ENCODE measurements at regions not wholly inside any gene's neighbourhood (a gene's known extent, or its start where the extent isn't known, plus 50 kb on each side); places are given as distances from the start of the nearest gene placed in this dataset.

DNA sequence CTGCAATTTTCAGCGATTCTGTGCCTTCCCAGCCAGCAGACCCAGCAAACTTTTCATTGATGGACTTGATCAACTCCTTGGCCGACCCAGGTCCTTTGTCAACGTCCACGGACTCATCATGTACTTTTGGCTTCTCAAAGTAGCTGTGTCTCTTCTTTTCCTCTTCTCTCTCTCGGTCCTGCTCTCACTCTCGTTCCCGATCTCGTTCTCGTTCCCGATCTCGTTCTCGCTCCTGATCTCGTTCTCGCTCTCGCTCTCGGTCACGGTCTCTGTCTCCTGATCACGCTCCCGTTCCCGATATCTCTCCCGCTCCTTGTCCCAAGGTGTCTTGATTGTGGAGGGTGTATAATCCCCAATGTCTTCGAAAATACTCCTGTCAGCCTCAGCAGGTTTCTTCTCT is 219.5 kb upstream of the FANCL start:
- no peak for ATAC-seq
- FAIRE-seq, result no peak
- no peaks in the 10 kb centered on the region for H3K9me3 ChIP-seq
- WGBS (ENCODE audit: missing lambda C conversion rate), result 79% methylated on average over 22 of the region's 22 CpGs
- H3K4me2 ChIP-seq, result no peak overlapping the region
- DNase-seq (ENCODE audit: low read depth in 1 of 2, low spot score in 1 of 2), result no peak
- no peak overlapping the region for H3K27ac ChIP-seq
- ChIA-PET POLR2A (no interaction called here), CTCF (interaction anchor here (0.8 to 1.6 kb wide), 2 partner anchors 10 to 13 kb away, joined by 3 to 6 read pairs; no protein-coding TSS in a partner anchor)
- no peak overlapping the region for H3K4me3 ChIP-seq
- no peaks in the 10 kb centered on the region for H3K4me1 ChIP-seq
- TF ChIP-seq ZC3H11A (IDR thresholded peaks at IDR 0.05) (no peak), SREBF2 (IDR thresholded peaks at IDR 0.05) (no peak), KDM5A (IDR thresholded peaks at IDR 0.05) (no peak)

DNA sequence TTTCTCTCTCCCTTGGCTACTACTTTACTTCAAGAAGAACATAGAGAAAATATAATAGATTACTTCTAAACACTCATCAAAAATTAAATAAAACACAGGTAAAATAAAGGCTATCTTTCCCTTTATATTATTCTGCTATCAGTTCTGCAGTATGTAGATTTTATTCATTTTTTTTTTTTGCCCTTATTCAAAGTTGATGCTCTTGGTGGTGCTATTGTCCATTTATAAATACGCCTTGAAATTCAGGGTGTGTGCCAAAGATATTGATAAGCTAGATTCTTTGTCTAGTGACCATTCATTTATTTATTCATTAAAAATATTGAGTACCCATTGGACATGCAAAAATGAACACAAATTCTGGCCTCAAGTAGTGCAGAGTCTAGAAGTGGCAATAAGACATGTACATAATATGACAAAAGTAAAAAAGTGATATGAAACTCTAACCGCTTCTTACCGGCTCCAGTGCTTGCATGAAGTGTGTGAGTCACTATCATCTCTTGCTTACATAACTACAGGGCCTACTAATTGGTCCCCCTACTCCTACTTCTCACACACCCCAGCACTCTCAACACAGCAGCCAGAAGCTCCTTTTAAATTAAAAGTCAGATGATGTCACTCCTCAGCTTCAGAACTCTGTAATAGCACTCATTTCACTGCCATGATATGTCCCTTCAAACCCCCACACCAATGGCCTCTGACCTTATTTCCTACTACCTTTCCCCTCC is 208.3 kb upstream of the FANCL start:
- POLR2A ChIA-PET, result no interaction called here
- H3K9me3 ChIP-seq, result no peaks in the 10 kb centered on the region
- peaks cover 8% of the 10 kb centered on the region; the same call in 2 of the 3 replicates for H3K4me1 ChIP-seq
- no peak overlapping the region for H3K4me2 ChIP-seq
- 77% methylated on average over 3 of the region's 3 CpGs for WGBS (ENCODE audit: missing lambda C conversion rate)
- DNase-seq (ENCODE audit: low read depth in 1 of 2, low spot score in 1 of 2) (no peak), ATAC-seq (no peak), FAIRE-seq (no peak)
- CTCF ChIA-PET, result interaction anchor here (1.0 to 5.1 kb wide), 5 partner anchors 13 to 730 kb away, joined by 3 to 24 read pairs (median 4); no protein-coding TSS in a partner anchor
- no peak overlapping the region for H3K4me3 ChIP-seq
- TF ChIP-seq POLR2AphosphoS2 (conservative IDR thresholded peaks at IDR 0.05; ENCODE audit: low read length) (no peak), RAD21 (conservative IDR thresholded peaks at IDR 0.05 in 1 of 2, IDR thresholded peaks at IDR 0.05 in 1 of 2) (peak in 1 of 2 experiments; percentile 44; a peak in 1 of 5 replicates)
- no peak overlapping the region for H3K27ac ChIP-seq

DNA sequence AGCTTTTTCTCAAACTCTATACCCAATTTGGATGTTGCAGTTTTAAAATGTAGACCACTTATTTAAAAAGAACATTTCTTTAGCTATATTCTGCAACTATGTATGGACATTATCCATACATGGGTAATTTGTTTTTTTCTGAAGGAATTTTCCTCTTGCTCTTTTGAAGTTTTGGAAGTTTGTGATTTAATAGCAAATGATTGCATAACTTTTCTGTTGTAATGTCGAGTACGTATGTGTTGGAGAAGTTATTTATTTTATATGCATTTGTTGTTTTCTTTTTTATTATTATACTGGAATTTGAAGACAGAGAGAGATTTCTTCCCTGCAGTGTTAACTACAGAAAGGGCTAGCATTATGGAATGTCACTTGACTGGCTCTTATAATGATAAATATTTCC is 207.7 kb upstream of the FANCL start:
- Histone ChIP-seq H3K9me3 (no peaks in the 10 kb centered on the region), H3K4me3 (no peak overlapping the region), H3K4me1 (peaks cover 8% of the 10 kb centered on the region; the same call in 2 of the 3 replicates), H3K4me2 (no peak overlapping the region), H3K27ac (no peak overlapping the region)
- CTCF ChIA-PET, result interaction anchor here (1.1 to 5.1 kb wide), 20 partner anchors 9 to 729 kb away, joined by 3 to 25 read pairs (median 5); partner anchors contain the start of gene FANCL
- POLR2A ChIA-PET, result interaction anchor here (1.4 kb wide), 2 partner anchors 208 to 403 kb away, joined by 4 read pairs; partner anchors contain the start of gene FANCL
- TF ChIP-seq FOSL2 (IDR thresholded peaks at IDR 0.05) (no peak), FOSL2 (CRISPR knock-in tag; IDR thresholded peaks at IDR 0.05) (no peak), NPAS2 (CRISPR knock-in tag; IDR thresholded peaks at IDR 0.05; ENCODE audit: borderline replicate concordance) (no peak), NR3C1 (IDR thresholded peaks at IDR 0.05) (no peak), JUN (IDR thresholded peaks at IDR 0.05) (no peak), TFCP2L1 (CRISPR knock-in tag; IDR thresholded peaks at IDR 0.05) (no peak), ZNF302 (CRISPR knock-in tag; IDR thresholded peaks at IDR 0.05) (no peak), CHD4 (IDR thresholded peaks at IDR 0.05; ENCODE audit: borderline replicate concordance) (no peak), BHLHE40 (IDR thresholded peaks at IDR 0.05; ENCODE audit: low read depth, low read length) (no peak), MYC (IDR thresholded peaks at IDR 0.05; ENCODE audit: borderline replicate concordance, low read length) (no peak), HEYL (CRISPR knock-in tag; IDR thresholded peaks at IDR 0.05) (no peak), SMC3 (IDR thresholded peaks at IDR 0.05) (no peak), POLR2AphosphoS2 (conservative IDR thresholded peaks at IDR 0.05; ENCODE audit: low read length) (no peak), HDAC2 (IDR thresholded peaks at IDR 0.05) (no peak), PHF8 (IDR thresholded peaks at IDR 0.05; ENCODE audit: borderline replicate concordance, low read depth) (no peak), EHMT2 (IDR thresholded peaks at IDR 0.05; ENCODE audit: low read depth) (no peak), EHF (CRISPR knock-in tag; IDR thresholded peaks at IDR 0.05) (no peak), RAD21 (conservative IDR thresholded peaks at IDR 0.05 in 1 of 2, IDR thresholded peaks at IDR 0.05 in 1 of 2) (no peak)
- TF ChIP-seq, protein P1, sequence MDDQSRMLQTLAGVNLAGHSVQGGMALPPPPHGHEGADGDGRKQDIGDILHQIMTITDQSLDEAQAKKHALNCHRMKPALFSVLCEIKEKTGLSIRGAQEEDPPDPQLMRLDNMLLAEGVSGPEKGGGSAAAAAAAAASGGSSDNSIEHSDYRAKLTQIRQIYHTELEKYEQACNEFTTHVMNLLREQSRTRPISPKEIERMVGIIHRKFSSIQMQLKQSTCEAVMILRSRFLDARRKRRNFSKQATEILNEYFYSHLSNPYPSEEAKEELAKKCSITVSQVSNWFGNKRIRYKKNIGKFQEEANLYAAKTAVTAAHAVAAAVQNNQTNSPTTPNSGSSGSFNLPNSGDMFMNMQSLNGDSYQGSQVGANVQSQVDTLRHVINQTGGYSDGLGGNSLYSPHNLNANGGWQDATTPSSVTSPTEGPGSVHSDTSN (IDR thresholded peaks at IDR 0.05), result no peak
- TF ChIP-seq, protein P2, sequence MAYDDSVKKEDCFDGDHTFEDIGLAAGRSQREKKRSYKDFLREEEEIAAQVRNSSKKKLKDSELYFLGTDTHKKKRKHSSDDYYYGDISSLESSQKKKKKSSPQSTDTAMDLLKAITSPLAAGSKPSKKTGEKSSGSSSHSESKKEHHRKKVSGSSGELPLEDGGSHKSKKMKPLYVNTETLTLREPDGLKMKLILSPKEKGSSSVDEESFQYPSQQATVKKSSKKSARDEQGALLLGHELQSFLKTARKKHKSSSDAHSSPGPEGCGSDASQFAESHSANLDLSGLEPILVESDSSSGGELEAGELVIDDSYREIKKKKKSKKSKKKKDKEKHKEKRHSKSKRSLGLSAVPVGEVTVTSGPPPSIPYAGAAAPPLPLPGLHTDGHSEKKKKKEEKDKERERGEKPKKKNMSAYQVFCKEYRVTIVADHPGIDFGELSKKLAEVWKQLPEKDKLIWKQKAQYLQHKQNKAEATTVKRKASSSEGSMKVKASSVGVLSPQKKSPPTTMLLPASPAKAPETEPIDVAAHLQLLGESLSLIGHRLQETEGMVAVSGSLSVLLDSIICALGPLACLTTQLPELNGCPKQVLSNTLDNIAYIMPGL (CRISPR knock-in tag; IDR thresholded peaks at IDR 0.05; ENCODE audit: borderline replicate concordance), result no peak
- TF ChIP-seq, protein P3, sequence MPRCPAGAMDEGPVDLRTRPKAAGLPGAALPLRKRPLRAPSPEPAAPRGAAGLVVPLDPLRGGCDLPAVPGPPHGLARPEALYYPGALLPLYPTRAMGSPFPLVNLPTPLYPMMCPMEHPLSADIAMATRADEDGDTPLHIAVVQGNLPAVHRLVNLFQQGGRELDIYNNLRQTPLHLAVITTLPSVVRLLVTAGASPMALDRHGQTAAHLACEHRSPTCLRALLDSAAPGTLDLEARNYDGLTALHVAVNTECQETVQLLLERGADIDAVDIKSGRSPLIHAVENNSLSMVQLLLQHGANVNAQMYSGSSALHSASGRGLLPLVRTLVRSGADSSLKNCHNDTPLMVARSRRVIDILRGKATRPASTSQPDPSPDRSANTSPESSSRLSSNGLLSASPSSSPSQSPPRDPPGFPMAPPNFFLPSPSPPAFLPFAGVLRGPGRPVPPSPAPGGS (IDR thresholded peaks at IDR 0.05), result no peak
- no peak for ATAC-seq
- 95% methylated on average over 2 of the region's 2 CpGs for WGBS (ENCODE audit: missing lambda C conversion rate)
- no peak for FAIRE-seq
- DNase-seq (ENCODE audit: low read depth in 1 of 2, low spot score in 1 of 2), result no peak

Data from A549 (cell line).